ENCODE measurements at regions not wholly inside any gene's neighbourhood (a gene's known extent, or its start where the extent isn't known, plus 50 kb on each side); places are given as distances from the start of the nearest gene placed in this dataset.

DNA sequence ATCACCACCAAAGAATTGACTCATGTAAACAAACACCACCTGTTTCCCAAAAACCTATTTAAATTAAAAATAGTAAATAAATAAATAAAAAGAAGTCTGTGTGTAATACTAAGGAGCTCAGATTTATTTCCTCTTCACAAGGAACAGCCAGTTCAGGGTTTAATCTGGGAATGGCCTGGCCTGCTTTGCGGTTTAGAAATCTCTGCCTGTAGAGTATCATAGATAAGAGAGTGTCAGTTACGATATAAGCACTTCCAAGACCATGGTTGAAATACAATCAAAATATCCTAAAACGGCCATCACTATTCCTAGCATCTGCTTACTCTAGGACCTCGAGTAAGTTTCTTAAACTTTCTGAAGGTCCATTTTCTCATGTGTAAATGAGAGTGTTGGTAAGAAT is 274.4 kb downstream of the PLPP3 start:
- POLR2A ChIA-PET = no interaction called here
- CTCF ChIA-PET = no interaction called here
- TF ChIP-seq, protein P1, sequence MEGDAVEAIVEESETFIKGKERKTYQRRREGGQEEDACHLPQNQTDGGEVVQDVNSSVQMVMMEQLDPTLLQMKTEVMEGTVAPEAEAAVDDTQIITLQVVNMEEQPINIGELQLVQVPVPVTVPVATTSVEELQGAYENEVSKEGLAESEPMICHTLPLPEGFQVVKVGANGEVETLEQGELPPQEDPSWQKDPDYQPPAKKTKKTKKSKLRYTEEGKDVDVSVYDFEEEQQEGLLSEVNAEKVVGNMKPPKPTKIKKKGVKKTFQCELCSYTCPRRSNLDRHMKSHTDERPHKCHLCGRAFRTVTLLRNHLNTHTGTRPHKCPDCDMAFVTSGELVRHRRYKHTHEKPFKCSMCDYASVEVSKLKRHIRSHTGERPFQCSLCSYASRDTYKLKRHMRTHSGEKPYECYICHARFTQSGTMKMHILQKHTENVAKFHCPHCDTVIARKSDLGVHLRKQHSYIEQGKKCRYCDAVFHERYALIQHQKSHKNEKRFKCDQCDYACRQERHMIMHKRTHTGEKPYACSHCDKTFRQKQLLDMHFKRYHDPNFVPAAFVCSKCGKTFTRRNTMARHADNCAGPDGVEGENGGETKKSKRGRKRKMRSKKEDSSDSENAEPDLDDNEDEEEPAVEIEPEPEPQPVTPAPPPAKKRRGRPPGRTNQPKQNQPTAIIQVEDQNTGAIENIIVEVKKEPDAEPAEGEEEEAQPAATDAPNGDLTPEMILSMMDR (IDR thresholded peaks at IDR 0.05; ENCODE audit: control extremely low read depth, extremely low read depth, low read depth, missing control alignments) = no peak
- no peak for DNase-seq (ENCODE audit: extremely low spot score)

DNA sequence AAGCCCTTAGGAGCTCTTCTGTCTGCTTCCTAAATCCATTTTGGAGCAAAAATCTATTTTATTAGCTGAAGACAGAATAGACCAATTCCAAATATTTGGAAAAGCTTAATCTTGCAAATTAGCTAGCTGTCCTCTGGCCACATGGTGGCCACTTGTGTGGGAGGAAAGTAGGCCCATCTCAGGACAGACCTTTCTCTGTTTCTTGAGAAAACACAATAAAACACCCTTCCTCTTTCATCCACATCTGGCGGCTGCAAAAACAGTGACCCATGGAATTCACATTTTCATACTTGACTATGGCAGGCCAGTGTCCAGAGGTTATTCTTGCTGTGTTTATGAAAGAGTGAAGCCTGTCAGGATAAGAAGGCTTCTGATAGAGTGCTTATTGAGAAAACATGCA is 275.6 kb downstream of the PLPP3 start:
- TF ChIP-seq, protein P1 (IDR thresholded peaks at IDR 0.05; ENCODE audit: control extremely low read depth, extremely low read depth, low read depth, missing control alignments) = no peak
- ChIA-PET CTCF (interaction anchor here (1.3 to 1.7 kb wide), 2 partner anchors 9 to 10 kb away, joined by 3 to 4 read pairs; no protein-coding TSS in a partner anchor), POLR2A (no interaction called here)
- no peak for DNase-seq (ENCODE audit: extremely low spot score)

DNA sequence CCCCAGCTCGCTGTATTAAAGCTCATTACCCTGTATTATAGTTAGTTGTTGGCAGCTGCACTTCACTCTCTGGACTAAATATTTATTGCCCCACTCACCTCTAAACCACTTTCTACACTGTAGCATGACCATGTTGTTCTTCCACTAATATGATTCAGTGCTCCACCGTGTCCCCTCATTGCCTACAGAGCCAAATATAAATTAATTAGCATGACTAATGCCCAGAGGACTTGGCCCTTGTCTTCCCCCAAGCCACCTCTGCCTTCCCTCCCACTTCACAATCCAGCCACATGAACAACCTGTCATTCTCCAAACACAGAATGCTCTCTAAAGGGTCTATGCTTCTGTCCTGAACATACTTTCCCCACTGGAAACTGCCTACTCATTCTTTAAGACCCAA is 276.5 kb downstream of the PLPP3 start:
- TF ChIP-seq, protein P1 (IDR thresholded peaks at IDR 0.05; ENCODE audit: control extremely low read depth, extremely low read depth, low read depth, missing control alignments) = no peak
- ChIA-PET POLR2A (no interaction called here), CTCF (interaction anchor here (1.3 to 1.7 kb wide), 2 partner anchors 8 to 9 kb away, joined by 3 to 4 read pairs; no protein-coding TSS in a partner anchor)
- no peak for DNase-seq (ENCODE audit: extremely low spot score)

DNA sequence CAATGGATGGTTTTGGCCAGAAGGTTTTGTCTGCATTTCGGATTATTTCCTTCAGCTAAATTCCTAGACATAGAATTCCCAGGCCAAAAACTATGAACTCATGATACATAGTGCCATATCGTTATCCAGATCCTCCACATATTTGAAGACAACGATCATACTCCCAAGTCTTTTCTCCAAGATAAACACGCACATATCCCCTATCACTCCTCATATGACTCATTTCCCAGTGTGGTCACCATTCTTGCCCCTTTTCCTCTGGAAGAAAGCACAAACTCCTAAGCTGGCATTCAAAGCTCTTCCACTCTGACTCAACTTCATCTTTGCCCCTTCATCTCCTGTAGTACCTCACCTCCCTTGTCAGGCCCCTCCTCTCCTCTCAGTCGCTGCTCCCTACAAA is 277.6 kb downstream of the PLPP3 start:
- TF ChIP-seq, protein P1 (IDR thresholded peaks at IDR 0.05; ENCODE audit: control extremely low read depth, extremely low read depth, low read depth, missing control alignments) = no peak
- CTCF ChIA-PET = no interaction called here
- DNase-seq (ENCODE audit: extremely low spot score) = no peak
- POLR2A ChIA-PET = no interaction called here

DNA sequence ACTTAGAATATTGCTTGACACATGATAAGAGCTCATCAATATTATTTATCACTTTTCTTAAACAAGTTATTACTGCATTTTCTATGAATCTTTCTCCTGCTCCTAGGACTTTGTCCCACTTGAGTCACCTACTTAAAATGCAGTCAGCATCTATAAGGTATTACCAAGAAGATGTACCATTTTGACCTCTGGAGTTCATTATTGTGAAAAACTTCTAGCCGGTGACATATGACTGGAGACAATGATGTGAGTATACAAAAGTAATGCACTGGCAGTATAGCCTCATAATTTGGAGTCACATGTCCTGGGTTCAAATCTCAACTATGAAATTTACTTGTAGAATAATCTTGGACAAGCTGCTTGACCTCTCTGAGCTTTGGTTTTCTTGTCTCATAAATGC is 278.5 kb downstream of the PLPP3 start:
- ChIA-PET CTCF (no interaction called here), POLR2A (no interaction called here)
- TF ChIP-seq, protein P1 (IDR thresholded peaks at IDR 0.05; ENCODE audit: control extremely low read depth, extremely low read depth, low read depth, missing control alignments) = no peak
- DNase-seq (ENCODE audit: extremely low spot score) = no peak

DNA sequence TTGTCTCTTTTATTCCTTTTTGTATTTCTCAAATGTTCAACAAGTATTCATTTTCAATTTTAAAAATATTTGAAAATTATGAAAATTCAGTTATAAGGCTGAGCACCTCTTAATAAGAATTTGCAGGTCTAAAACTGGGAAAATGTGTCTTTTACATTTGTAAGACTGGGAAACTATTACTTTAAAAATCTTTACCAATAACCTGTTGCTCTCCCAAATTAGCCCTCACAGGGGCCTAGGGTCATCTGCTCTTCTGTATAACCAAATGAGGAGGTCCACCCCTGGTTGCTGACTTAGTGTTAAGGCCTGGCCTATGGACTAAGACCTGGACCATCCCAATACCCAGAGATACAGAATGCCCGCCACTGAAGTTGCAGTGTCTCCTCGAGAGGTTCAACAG is 280.5 kb downstream of the PLPP3 start:
- no peak for DNase-seq (ENCODE audit: extremely low spot score)
- TF ChIP-seq, protein P1 (IDR thresholded peaks at IDR 0.05; ENCODE audit: control extremely low read depth, extremely low read depth, low read depth, missing control alignments) = no peak
- POLR2A ChIA-PET = no interaction called here
- CTCF ChIA-PET = no interaction called here

DNA sequence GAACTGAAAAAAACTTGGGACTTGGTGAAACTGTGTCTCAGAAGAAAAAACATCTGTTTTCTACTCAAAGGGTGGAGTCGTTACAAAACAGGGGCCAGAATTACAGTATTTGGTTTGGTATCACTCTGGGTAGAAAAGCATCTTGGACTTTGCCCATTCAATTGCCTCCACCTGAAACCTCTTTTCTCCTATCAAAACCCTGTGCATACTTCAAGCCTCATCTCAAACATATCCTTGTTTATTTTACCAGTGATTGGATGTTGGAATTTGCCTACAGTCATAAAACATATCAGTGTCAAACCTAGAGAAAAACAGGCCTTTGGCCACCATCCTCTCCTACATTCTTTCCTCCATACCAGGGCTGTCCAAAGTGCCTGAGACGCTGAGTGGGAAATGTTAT is 281.5 kb downstream of the PLPP3 start:
- TF ChIP-seq, protein P1 (IDR thresholded peaks at IDR 0.05; ENCODE audit: control extremely low read depth, extremely low read depth, low read depth, missing control alignments) = no peak
- ChIA-PET CTCF (no interaction called here), POLR2A (no interaction called here)
- no peak for DNase-seq (ENCODE audit: extremely low spot score)

All from GM10248 (cell line).